B cell (primary cell): ENCODE measurements at regions not wholly inside any gene's neighbourhood (a gene's known extent, or its start where the extent isn't known, plus 50 kb on each side); places are given as distances from the start of the nearest gene placed in this dataset.

Source experiments
- ATAC-seq: fragments of 200-7000 bp; cut with Tn5 transposase; one replicate; pipeline ENCODE4 v1.10.0; 2021; ENCODE audit warnings: low read depth, mild to moderate bottlenecking, moderate number of reproducible peaks, moderate library complexity
- CTCF ChIA-PET: fragments of 350-600 bp; sonication (Branson Sonifier 250); formaldehyde crosslinking; loops from one replicate; lab custom pipeline; 2021; ENCODE audit warnings: antibody characterized with exemption, inconsistent platforms; lab: Charles Lee
- POLR2A ChIA-PET: fragments of 350-600 bp; sonication (Branson Sonifier 250); formaldehyde crosslinking; loops from one replicate; lab custom pipeline; 2021; ENCODE audit warnings: antibody characterized with exemption; lab: Charles Lee
- DNase-seq: peaks from one replicate; pipeline ENCODE4 v3.0.0; 2013
- H2AFZ ChIP-seq: 2 replicates; pipeline ENCODE4 v1.6.1; 2012; ENCODE audit warnings: mild to moderate bottlenecking, low read depth, low read length; ENCODE audit not compliant: insufficient read depth, poor library complexity, severe bottlenecking
- H3K27ac ChIP-seq, 2 donors: 1 replicate in 1 of 2; 2 replicates in 1 of 2; pipeline ENCODE4 v1.5.1; 2012 to 2013; ENCODE audit warnings: low read length in 2 of 2, mild to moderate bottlenecking in 2 of 2, moderate library complexity in 1 of 2
- H3K27me3 ChIP-seq, 4 experiments: fragments of 200-600 bp in 1 of 4; sonication (generic) in 1 of 4; replicated peaks in 1 of 4; 1 replicate in 2 of 4; 2 replicates in 2 of 4; pipeline versions ENCODE4 v1.6.1 to v1.7.0; 2013 to 2016; ENCODE audit warnings: low read length in 3 of 4, mild to moderate bottlenecking in 2 of 4, mixed read lengths in 1 of 4, moderate library complexity in 1 of 4; ENCODE audit not compliant: insufficient read depth in 4 of 4, control insufficient read depth in 3 of 4; ENCODE audit errors: control extremely low read depth in 1 of 4
- H3K36me3 ChIP-seq, 2 experiments: replicated peaks in 1 of 2; 1 replicate in 1 of 2; 2 replicates in 1 of 2; pipeline versions ENCODE4 v1.6.1 to v1.7.1; 2013; ENCODE audit warnings: low read length in 1 of 2; ENCODE audit not compliant: insufficient read depth in 2 of 2, control insufficient read depth in 1 of 2; ENCODE audit errors: control extremely low read depth in 1 of 2, extremely low read depth in 1 of 2
- H3K4me1 ChIP-seq, 2 donors: fragments of 200-600 bp in 1 of 2; sonication (generic) in 1 of 2; 1 replicate in 1 of 2; 2 replicates in 1 of 2; pipeline versions ENCODE4 v1.5.1 to v1.6.1; 2013 to 2017; ENCODE audit warnings: low read length in 2 of 2; ENCODE audit not compliant: control insufficient read depth in 2 of 2, insufficient read depth in 2 of 2
- H3K4me2 ChIP-seq: replicated peaks from 2 replicates; pipeline ENCODE3; 2012; ENCODE audit warnings: mild to moderate bottlenecking, low read depth, low read length; ENCODE audit not compliant: poor library complexity, severe bottlenecking
- H3K4me3 ChIP-seq, 5 experiments: fragments of 200-600 bp in 1 of 5; sonication (generic) in 1 of 5; 1 replicate in 3 of 5; 2 replicates in 2 of 5; pipeline versions ENCODE4 v1.5.1 to v1.7.0; 2011 to 2016; ENCODE audit warnings: low read length in 4 of 5, mild to moderate bottlenecking in 4 of 5, low read depth in 2 of 5, control low read depth in 1 of 5, moderate library complexity in 1 of 5; ENCODE audit not compliant: insufficient read depth in 1 of 5; ENCODE audit errors: control extremely low read depth in 1 of 5, extremely low read depth in 1 of 5
- H3K79me2 ChIP-seq: fragments of 200-600 bp; sonication (generic); one replicate; pipeline ENCODE4 v1.6.0; 2016; ENCODE audit warnings: low read length; ENCODE audit not compliant: control insufficient read depth, insufficient read depth
- H3K9ac ChIP-seq: fragments of 200-600 bp; sonication (generic); 2 replicates; pipeline ENCODE4 v1.6.1; 2017; ENCODE audit warnings: mild to moderate bottlenecking, low read length, moderate library complexity
- H3K9me3 ChIP-seq, 3 donors: one replicate each; pipeline versions ENCODE4 v1.6.1 to v1.7.1; 2013; ENCODE audit warnings: low read length in 2 of 3; ENCODE audit not compliant: control insufficient read depth in 2 of 3, insufficient read depth in 1 of 3; ENCODE audit errors: control extremely low read depth in 1 of 3
- H4K20me1 ChIP-seq: 2 replicates; pipeline ENCODE4 v1.6.0; 2012; ENCODE audit warnings: mild to moderate bottlenecking, low read length; ENCODE audit not compliant: insufficient read depth, control insufficient read depth, poor library complexity, severe bottlenecking
- H3K27ac Mint-ChIP-seq: one replicate; pipeline ENCODE4 v1.8.0; 2021; ENCODE audit warnings: mixed read lengths
- H3K27me3 Mint-ChIP-seq: one replicate; pipeline ENCODE4 v1.8.0; 2021; ENCODE audit warnings: mixed read lengths
- H3K4me1 Mint-ChIP-seq: one replicate; pipeline ENCODE4 v1.8.0; 2021; ENCODE audit warnings: mixed read lengths
- H3K4me3 Mint-ChIP-seq: one replicate; pipeline ENCODE4 v1.8.0; 2021; ENCODE audit warnings: mixed read lengths
- H3K9me3 Mint-ChIP-seq: one replicate; pipeline ENCODE4 v1.8.0; 2022; ENCODE audit warnings: mixed read lengths; ENCODE audit not compliant: insufficient read depth
- CTCF ChIP-seq: fragments of 200-600 bp; IDR thresholded peaks from one replicate; pipeline ENCODE4 v1.8.0; 2022; ENCODE audit warnings: antibody characterized with exemption, mild to moderate bottlenecking
- EZH2 ChIP-seq: IDR thresholded peaks from 2 replicates; pipeline ENCODE4 v1.6.1; 2012; ENCODE audit warnings: borderline replicate concordance, low read depth, mild to moderate bottlenecking, moderate library complexity, low read length; ENCODE audit not compliant: insufficient read depth, poor library complexity, severe bottlenecking
- WGBS: methylation state at CpG from one replicate; pipeline ENCODE4 v1.1.5; 2013; ENCODE audit warnings: missing lambda C conversion rate; ENCODE audit not compliant: insufficient coverage; 5-methylcytosine and 5-hydroxymethylcytosine counted together
- intact Hi-C: fragments of 100-400 bp; cut with micrococcal nuclease; formaldehyde crosslinking; loops from one replicate; pipeline ENCODE4 v1.10.0; 2022

GRCh38 chr1:79599257-79599656 lies 592.7 kb upstream of the ADGRL4 start:
- Mint-ChIP-seq H3K27me3 (no peaks in the 10 kb centered on the region), H3K27ac (no peak overlapping the region), H3K4me3 (no peak overlapping the region), H3K9me3 (peaks cover 2% of the 10 kb centered on the region), H3K4me1 (no peaks in the 10 kb centered on the region)
- intact Hi-C loops, result no loop called here
- no peaks in the 10 kb centered on the region for H3K27me3 ChIP-seq
- ATAC-seq (no peak), DNase-seq (no peak)
- H4K20me1 ChIP-seq, result no peaks in the 10 kb centered on the region
- TF ChIP-seq EZH2, result no peak
- no peak for TF ChIP-seq CTCF
- H3K27ac ChIP-seq, result no peak overlapping the region
- ChIA-PET CTCF (no interaction called here), POLR2A (no interaction called here)
- no peak overlapping the region for H3K4me3 ChIP-seq
- peaks cover 0 to 4% (median 0%) of the 10 kb centered on the region in 3 donors for H3K9me3 ChIP-seq
- H3K36me3 ChIP-seq, result no peaks in the 10 kb centered on the region
- no peak overlapping the region for H3K4me2 ChIP-seq
- H3K9ac ChIP-seq, result no peak overlapping the region
- H3K79me2 ChIP-seq, result no peaks in the 10 kb centered on the region
- no peak overlapping the region for H2AFZ ChIP-seq
- no peaks in the 10 kb centered on the region for H3K4me1 ChIP-seq
- WGBS, result 78% methylated on average over 1 of the region's 2 CpGs

GRCh38 chr1:79595931-79596330 lies 589.4 kb upstream of the ADGRL4 start:
- no peaks in the 10 kb centered on the region for H3K27me3 ChIP-seq
- H3K4me3 ChIP-seq, result no peak overlapping the region
- no peaks in the 10 kb centered on the region for H3K79me2 ChIP-seq
- Mint-ChIP-seq H3K4me1 (no peaks in the 10 kb centered on the region), H3K9me3 (peaks cover 2% of the 10 kb centered on the region), H3K27me3 (no peaks in the 10 kb centered on the region), H3K27ac (no peak overlapping the region), H3K4me3 (no peak overlapping the region)
- intact Hi-C loops, result no loop called here
- ChIA-PET CTCF (no interaction called here), POLR2A (no interaction called here)
- H2AFZ ChIP-seq, result no peak overlapping the region
- no peaks in the 10 kb centered on the region for H3K36me3 ChIP-seq
- no peak overlapping the region for H3K9ac ChIP-seq
- TF ChIP-seq EZH2 (no peak), CTCF (no peak)
- no peak overlapping the region for H3K27ac ChIP-seq
- ATAC-seq (no peak), DNase-seq (no peak)
- no peak overlapping the region for H3K4me2 ChIP-seq
- no peaks in the 10 kb centered on the region for H4K20me1 ChIP-seq
- WGBS, result no CpG with 5 or more reads among the region's 1 CpG
- H3K4me1 ChIP-seq, result no peaks in the 10 kb centered on the region
- H3K9me3 ChIP-seq, result peaks cover 0 to 4% (median 0%) of the 10 kb centered on the region in 3 donors
